NB4 (cell line): ENCODE measurements at regions not wholly inside any gene's neighbourhood (a gene's known extent, or its start where the extent isn't known, plus 50 kb on each side); places are given as distances from the start of the nearest gene placed in this dataset.

Experiments
- POLR2A ChIP-seq: IDR thresholded peaks from 2 replicates; pipeline ENCODE4 v1.6.1; 2011; ENCODE audit warnings: mild to moderate bottlenecking; ENCODE audit not compliant: insufficient read length; ENCODE audit errors: extremely low read depth
- TF ChIP-seq, protein P1 (sequence below): IDR thresholded peaks from one replicate; pipeline ENCODE4 v1.5.1; 2012; ENCODE audit warnings: low read depth, low read length
- TF ChIP-seq, protein P2 (sequence below): IDR thresholded peaks from 2 replicates; pipeline ENCODE4 v1.6.1; 2011; ENCODE audit warnings: low read depth, low read length

DNA sequence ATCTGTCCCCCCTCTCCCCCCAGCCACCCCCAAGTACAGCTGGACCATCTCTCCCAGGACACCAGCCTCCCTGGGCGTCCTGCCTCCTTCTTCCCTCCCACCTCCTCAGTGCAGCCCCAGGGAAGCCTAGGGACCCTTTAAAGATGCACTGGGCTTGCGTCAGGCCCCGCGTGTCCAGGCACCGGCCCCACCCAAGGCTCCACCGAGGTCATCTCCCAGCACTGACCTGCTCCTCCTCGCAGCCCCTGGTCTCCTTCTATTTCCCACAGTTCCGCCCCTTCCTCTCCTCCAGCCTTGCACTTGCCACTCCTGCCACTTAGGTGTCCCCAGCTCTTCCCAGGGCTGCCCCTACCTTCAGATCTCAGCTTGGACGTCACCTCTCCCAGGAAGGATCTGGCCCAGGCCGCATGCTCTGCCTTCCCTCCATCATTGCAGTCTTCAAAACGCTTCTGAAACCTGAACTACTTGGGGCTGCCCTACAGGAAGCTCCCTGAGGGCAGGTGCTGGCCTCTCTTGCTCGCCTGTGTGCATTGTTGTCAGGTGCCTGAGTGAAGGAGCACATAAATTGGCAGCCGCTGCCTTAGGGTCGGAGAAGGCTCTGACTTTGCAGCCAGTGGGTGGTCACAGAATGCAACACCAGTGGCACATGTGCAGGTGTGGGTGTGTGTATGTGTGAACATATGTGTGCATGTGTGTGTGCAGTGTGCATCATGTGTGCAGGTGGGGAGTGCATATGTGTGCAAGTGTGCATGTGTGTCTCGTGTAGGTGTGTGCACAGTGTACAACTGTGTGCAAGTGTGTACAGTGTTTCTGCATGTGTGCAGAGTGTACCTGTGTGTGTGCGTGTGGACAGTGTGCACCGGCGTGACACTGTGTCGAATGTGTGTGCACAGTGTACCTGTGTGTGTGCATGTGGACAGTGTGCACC lies 152.9 kb downstream of the C9orf50 start:
- TF ChIP-seq, protein P1, sequence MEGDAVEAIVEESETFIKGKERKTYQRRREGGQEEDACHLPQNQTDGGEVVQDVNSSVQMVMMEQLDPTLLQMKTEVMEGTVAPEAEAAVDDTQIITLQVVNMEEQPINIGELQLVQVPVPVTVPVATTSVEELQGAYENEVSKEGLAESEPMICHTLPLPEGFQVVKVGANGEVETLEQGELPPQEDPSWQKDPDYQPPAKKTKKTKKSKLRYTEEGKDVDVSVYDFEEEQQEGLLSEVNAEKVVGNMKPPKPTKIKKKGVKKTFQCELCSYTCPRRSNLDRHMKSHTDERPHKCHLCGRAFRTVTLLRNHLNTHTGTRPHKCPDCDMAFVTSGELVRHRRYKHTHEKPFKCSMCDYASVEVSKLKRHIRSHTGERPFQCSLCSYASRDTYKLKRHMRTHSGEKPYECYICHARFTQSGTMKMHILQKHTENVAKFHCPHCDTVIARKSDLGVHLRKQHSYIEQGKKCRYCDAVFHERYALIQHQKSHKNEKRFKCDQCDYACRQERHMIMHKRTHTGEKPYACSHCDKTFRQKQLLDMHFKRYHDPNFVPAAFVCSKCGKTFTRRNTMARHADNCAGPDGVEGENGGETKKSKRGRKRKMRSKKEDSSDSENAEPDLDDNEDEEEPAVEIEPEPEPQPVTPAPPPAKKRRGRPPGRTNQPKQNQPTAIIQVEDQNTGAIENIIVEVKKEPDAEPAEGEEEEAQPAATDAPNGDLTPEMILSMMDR = no peak
- TF ChIP-seq POLR2A = no peak
- TF ChIP-seq, protein P2, sequence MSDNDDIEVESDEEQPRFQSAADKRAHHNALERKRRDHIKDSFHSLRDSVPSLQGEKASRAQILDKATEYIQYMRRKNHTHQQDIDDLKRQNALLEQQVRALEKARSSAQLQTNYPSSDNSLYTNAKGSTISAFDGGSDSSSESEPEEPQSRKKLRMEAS = no peak
